Activated CD4-positive, alpha-beta T cell treated with anti-CD3 and anti-CD28 coated beads, Interleukin-10, Interleukin-2, amounts not matched to agents 100 ng/mL and 50 ng/mL, durations not matched to agents 16 hours and 8 hours (primary cell): ENCODE measurements at regions not wholly inside any gene's neighbourhood (a gene's known extent, or its start where the extent isn't known, plus 50 kb on each side); places are given as distances from the start of the nearest gene placed in this dataset.
"Not testable (repeated sequence)": the region's sequence is repeated elsewhere in the genome, so short reads cannot be mapped to it uniquely, and the experiment has no call there.

ENCODE experiments used
- DNase-seq: peaks from one replicate; pipeline ENCODE4 v3.0.0-alpha.2; 2020

DNA sequence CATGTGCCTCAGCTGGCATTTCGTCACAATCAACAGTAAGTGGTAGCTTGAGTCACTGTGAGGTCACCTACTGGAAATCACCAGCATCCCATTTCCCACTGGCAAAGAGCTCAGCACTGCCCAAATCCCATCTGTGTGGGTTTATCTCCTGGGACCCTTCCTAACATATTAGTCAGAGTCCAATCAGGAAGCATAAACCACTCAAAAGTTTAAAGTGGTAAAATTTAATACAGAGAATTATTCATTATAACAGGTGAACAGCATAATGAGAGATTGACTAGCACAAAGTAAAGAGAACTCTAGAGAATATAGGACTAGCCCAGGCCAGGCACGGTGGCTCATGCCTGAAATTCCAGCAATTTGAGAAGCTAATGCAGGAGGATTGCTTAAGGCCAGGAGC lies 107.1 kb upstream of the TP53BP2 start:
- not testable (repeated sequence) for DNase-seq

DNA sequence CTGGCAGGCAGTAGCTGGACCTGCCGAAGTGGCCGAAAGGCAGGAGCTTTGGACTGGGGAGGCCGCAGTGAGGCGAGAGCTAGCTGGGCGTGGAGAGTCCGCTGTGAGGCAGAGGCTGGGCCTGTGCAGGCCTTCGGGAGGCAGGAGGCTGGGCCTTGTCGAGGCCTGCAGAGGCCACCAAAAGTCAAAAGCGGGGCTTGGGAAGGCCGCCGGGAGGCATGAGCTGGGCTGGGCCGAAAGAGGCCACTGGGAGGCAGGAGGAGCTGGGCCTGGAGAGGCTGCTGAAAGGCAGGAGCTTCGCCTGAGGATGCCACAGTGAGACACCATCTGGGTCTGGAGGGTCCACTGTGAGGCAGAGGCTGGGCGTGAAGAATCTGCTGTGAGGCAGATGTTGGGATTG lies 105.8 kb upstream of the TP53BP2 start:
- DNase-seq = not testable (repeated sequence)

DNA sequence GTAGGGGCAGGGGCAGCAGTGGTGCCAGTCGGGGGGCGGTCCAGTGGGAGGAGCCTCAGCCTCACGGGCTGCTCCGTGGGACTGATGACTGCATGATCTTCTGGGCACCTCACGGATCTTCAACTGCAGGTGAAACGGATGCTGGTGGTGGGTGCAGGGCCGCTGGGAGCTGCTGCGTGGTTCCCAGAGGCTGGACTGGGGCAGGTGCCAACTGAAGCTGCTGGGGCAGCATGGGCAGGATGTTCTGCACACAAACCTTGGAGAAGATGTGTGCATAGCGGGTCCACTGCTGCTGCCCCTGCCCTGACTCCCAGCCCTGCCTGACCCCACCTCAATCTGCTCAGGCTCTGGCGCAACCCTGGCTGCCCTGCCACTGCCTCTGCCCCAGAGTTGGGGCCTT lies 104.2 kb upstream of the TP53BP2 start:
- DNase-seq = not testable (repeated sequence)

DNA sequence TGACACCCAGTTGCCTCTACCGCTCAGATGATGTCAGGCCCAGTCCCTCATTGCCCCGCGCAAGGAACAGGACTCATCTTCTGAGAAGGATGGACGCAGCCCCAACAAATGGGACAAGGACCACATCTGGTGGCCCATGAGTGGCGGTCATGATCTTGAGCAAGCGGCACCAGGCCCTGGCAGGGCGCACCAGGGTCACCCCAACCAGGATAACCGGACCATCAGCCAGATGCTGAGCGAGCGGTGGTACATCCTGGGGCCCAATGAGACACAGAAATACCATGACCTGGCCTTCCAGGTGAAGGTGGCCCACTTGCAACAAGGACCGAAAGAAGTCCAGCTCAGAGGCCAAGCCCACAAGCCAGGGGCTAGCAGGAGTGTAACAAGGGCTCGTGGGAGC lies 102.3 kb upstream of the TP53BP2 start:
- DNase-seq = not testable (repeated sequence)

DNA sequence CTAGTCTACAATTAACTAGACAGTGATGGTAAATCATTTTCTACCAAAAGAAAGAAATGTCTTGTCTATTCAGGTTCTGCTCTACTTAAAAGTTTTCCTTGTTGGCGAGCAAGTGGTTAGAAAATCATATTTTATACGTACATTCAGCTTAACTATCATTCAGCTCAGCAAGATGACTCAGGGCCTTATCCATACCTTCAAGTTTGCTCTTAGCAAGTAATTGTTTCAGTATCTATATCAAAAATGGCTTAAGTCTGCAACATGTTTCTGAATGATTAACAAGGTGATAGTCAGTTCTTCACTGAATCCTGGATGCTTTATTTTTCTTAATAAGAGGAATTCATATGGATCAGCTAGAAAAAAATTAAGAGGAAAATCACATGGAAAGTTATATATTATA lies 90.8 kb upstream of the TP53BP2 start:
- not testable (repeated sequence) for DNase-seq

DNA sequence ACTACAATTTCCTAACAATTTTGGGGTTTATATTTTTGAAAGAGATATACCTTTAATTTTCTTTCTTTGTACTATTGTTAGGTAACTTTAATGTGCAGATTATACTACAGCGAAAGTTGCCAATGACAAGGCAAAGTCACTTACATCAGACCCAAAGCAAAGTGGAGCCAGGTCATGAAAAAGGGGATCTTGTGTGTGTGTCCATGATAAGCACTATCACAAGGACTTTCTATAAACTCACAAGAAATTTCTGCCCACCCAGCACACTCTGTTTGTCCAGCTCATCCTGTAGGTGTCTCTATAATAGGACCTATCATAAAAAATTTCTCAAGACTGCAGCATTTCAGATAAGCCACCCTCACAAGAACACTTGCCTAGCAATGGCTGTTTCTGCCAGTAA lies 85.7 kb upstream of the TP53BP2 start:
- not testable (repeated sequence) for DNase-seq

DNA sequence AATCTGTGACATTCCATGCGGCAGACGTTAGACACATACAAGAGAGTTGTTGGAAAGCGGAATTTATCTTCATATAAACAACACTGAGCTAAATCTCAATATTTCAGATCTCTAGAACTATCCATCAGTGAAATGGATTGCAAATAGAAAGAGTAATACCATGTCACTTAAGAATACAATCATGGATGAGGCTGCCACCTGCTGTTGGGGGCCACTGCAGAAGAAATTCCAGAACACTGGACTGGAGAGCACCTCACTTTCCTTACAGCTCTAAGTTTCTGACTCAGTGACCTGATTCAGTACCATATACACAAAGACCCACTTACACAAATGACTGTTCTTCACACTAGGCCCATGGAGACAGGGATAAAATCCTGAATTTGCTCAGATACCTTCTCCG lies 75.1 kb upstream of the TP53BP2 start:
- not testable (repeated sequence) for DNase-seq

DNA sequence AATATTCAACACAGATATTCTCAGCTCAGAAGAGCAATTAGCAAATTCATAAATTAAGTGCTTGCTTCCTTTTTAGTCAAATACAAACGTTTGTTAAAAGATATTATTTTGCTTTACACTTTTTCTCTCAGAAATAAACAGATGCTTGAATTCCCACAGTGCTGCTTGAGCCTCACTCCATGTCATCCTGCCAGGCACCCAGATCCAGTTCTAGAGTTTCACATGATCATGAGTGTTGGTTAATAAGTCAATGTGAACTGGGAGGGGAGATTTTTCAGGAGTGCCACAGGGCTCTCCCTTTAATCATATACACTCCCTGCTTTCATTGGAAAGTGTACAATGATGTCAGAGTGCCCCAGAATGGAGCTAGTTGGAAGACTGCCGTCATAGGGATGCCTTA lies 69.7 kb upstream of the TP53BP2 start:
- not testable (repeated sequence) for DNase-seq

DNA sequence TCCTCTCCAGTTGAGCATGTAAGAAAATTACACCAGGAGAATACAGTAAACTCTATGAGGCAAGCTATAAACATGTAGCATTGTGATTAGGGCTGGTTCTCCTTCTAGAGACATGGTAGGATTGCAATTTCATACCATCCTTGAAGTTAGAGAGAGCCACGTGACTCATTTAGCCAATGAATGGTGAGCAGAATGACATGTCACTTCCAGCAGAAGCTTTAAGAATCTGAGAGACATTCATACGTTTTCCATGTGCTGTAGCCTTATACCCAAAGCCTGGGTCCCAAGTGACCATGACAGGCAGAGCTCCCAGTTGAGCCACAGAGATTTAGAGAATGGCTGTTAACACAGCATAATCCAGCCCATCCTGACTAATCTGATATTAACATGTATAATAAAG lies 68.0 kb upstream of the TP53BP2 start:
- not testable (repeated sequence) for DNase-seq

DNA sequence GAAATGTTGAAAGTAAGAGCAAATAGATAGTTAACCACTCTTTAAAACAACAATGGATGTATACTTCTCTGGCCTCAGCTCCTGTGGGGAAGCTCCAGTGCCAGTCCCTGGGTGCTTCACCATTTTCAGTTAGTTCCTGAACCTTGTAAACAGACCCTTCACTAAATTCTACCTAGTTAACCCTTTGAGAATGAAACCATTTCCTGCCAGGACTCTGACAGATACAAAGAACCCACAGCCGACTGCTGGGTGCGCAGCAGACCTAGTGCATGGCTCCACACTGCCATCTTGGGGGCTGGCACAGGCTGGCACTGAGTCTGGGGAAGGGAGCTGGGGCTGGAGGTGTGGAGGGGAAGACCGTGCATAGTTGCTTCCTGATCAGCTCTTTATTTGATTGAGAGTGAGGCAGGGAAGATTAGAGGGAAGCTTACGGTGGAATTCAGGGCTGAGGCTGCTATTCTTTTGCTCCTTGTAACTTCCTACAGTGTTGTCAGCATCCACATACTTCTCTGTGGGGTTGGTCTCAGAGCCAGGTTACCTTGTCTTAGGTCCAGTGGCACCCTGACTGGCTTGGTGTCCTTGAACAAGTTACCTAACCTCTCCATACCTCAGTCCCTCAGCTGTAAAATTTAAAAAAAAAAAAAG lies 62.3 kb upstream of the TP53BP2 start:
- DNase-seq = peak; percentile 69

DNA sequence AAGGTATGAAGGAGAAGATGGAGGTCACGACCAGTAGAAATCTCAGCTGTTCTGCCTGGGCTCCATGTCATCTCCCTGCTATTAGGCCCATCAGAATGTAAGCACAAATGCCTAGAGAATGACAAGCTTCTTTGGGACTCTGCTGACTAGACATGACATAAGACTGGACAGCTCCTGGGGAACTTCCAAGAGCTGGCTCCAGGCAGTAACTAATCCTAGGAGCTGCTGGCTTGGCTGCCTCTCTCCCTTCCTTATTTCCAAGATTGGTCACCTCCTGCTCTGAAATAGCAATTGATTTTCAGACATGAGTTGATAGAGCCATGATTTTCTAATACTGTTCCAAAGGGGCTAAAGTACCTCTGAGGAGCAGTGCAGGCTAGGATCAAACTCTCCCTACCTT lies 57.5 kb upstream of the TP53BP2 start:
- not testable (repeated sequence) for DNase-seq

DNA sequence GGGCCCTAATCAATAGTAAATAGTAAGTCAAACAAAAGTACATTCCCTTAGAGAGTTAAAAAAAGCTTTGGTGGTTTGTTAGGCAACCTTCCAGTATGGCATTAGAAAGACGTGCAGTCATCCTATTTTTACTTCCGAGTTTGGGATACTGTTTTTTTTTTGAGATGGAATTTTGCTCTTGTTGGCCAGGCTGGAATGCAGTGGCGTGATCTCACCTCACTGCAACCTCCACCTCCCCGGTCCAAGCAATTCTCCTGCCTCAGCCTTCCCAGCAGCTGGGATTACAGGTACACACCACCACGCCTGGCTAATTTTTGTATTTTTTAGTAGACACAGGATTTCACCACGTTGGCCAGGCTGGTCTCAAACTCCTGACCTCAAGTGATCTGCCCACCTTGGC lies 54.0 kb upstream of the TP53BP2 start:
- DNase-seq = not testable (repeated sequence)

DNA sequence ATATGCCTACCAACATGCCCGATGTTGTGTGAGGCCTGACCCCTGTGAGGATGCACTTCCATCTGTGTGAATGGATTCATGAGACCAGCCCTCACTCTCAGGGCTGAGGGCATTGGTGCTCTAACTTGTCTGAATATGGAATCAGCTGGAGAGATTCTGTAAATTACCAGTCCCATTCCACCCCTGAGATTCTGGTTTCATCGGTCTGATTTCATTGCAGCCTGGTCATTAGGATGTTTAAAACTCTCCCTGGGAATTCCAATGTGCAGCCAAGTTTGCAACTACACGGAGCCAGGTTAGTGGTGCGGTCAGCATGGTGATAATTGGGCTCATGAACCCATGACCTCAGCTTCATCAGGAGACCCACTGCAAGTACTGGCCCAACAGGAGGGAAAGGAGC lies 51.4 kb upstream of the TP53BP2 start:
- DNase-seq = not testable (repeated sequence)

DNA sequence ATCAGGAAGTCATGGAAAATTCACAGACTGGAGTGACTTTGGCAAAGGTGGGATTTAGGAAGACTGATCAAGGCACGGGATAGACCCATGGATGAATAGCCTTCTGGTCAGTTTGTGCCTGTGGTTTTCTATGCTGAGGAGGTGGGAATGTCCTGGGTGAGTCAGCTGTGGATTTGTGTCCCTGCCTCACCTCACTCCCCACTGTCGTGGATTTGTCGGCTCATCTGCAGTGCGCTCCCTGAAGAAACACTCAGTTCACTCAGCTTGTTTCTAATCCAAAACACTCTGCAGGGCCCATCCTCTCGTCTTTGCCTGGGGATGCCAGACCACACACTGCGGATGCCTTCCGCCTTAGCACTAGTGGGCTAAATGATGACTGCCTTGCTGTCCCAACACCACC lies 50.2 kb upstream of the TP53BP2 start:
- not testable (repeated sequence) for DNase-seq
